B cell (primary cell): ENCODE measurements at regions not wholly inside any gene's neighbourhood (a gene's known extent, or its start where the extent isn't known, plus 50 kb on each side); places are given as distances from the start of the nearest gene placed in this dataset.

ENCODE experiments used
- ATAC-seq: fragments of 200-7000 bp; cut with Tn5 transposase; one replicate; pipeline ENCODE4 v1.10.0; 2021; ENCODE audit warnings: low read depth, mild to moderate bottlenecking, moderate number of reproducible peaks, moderate library complexity
- CTCF ChIA-PET: fragments of 350-600 bp; sonication (Branson Sonifier 250); formaldehyde crosslinking; loops from one replicate; lab custom pipeline; 2021; ENCODE audit warnings: antibody characterized with exemption, inconsistent platforms; lab: Charles Lee
- POLR2A ChIA-PET: fragments of 350-600 bp; sonication (Branson Sonifier 250); formaldehyde crosslinking; loops from one replicate; lab custom pipeline; 2021; ENCODE audit warnings: antibody characterized with exemption; lab: Charles Lee
- DNase-seq: peaks from one replicate; pipeline ENCODE4 v3.0.0; 2013
- H2AFZ ChIP-seq: 2 replicates; pipeline ENCODE4 v1.6.1; 2012; ENCODE audit warnings: mild to moderate bottlenecking, low read depth, low read length; ENCODE audit not compliant: insufficient read depth, poor library complexity, severe bottlenecking
- H3K27ac ChIP-seq, 2 donors: 1 replicate in 1 of 2; 2 replicates in 1 of 2; pipeline ENCODE4 v1.5.1; 2012 to 2013; ENCODE audit warnings: low read length in 2 of 2, mild to moderate bottlenecking in 2 of 2, moderate library complexity in 1 of 2
- H3K27me3 ChIP-seq, 4 experiments: fragments of 200-600 bp in 1 of 4; sonication (generic) in 1 of 4; replicated peaks in 1 of 4; 1 replicate in 2 of 4; 2 replicates in 2 of 4; pipeline versions ENCODE4 v1.6.1 to v1.7.0; 2013 to 2016; ENCODE audit warnings: low read length in 3 of 4, mild to moderate bottlenecking in 2 of 4, mixed read lengths in 1 of 4, moderate library complexity in 1 of 4; ENCODE audit not compliant: insufficient read depth in 4 of 4, control insufficient read depth in 3 of 4; ENCODE audit errors: control extremely low read depth in 1 of 4
- H3K36me3 ChIP-seq, 2 experiments: replicated peaks in 1 of 2; 1 replicate in 1 of 2; 2 replicates in 1 of 2; pipeline versions ENCODE4 v1.6.1 to v1.7.1; 2013; ENCODE audit warnings: low read length in 1 of 2; ENCODE audit not compliant: insufficient read depth in 2 of 2, control insufficient read depth in 1 of 2; ENCODE audit errors: control extremely low read depth in 1 of 2, extremely low read depth in 1 of 2
- H3K4me1 ChIP-seq, 2 donors: fragments of 200-600 bp in 1 of 2; sonication (generic) in 1 of 2; 1 replicate in 1 of 2; 2 replicates in 1 of 2; pipeline versions ENCODE4 v1.5.1 to v1.6.1; 2013 to 2017; ENCODE audit warnings: low read length in 2 of 2; ENCODE audit not compliant: control insufficient read depth in 2 of 2, insufficient read depth in 2 of 2
- H3K4me2 ChIP-seq: replicated peaks from 2 replicates; pipeline ENCODE3; 2012; ENCODE audit warnings: mild to moderate bottlenecking, low read depth, low read length; ENCODE audit not compliant: poor library complexity, severe bottlenecking
- H3K4me3 ChIP-seq, 5 experiments: fragments of 200-600 bp in 1 of 5; sonication (generic) in 1 of 5; 1 replicate in 3 of 5; 2 replicates in 2 of 5; pipeline versions ENCODE4 v1.5.1 to v1.7.0; 2011 to 2016; ENCODE audit warnings: low read length in 4 of 5, mild to moderate bottlenecking in 4 of 5, low read depth in 2 of 5, control low read depth in 1 of 5, moderate library complexity in 1 of 5; ENCODE audit not compliant: insufficient read depth in 1 of 5; ENCODE audit errors: control extremely low read depth in 1 of 5, extremely low read depth in 1 of 5
- H3K79me2 ChIP-seq: fragments of 200-600 bp; sonication (generic); one replicate; pipeline ENCODE4 v1.6.0; 2016; ENCODE audit warnings: low read length; ENCODE audit not compliant: control insufficient read depth, insufficient read depth
- H3K9ac ChIP-seq: fragments of 200-600 bp; sonication (generic); 2 replicates; pipeline ENCODE4 v1.6.1; 2017; ENCODE audit warnings: mild to moderate bottlenecking, low read length, moderate library complexity
- H3K9me3 ChIP-seq, 3 donors: one replicate each; pipeline versions ENCODE4 v1.6.1 to v1.7.1; 2013; ENCODE audit warnings: low read length in 2 of 3; ENCODE audit not compliant: control insufficient read depth in 2 of 3, insufficient read depth in 1 of 3; ENCODE audit errors: control extremely low read depth in 1 of 3
- H4K20me1 ChIP-seq: 2 replicates; pipeline ENCODE4 v1.6.0; 2012; ENCODE audit warnings: mild to moderate bottlenecking, low read length; ENCODE audit not compliant: insufficient read depth, control insufficient read depth, poor library complexity, severe bottlenecking
- H3K27ac Mint-ChIP-seq: one replicate; pipeline ENCODE4 v1.8.0; 2021; ENCODE audit warnings: mixed read lengths
- H3K27me3 Mint-ChIP-seq: one replicate; pipeline ENCODE4 v1.8.0; 2021; ENCODE audit warnings: mixed read lengths
- H3K4me1 Mint-ChIP-seq: one replicate; pipeline ENCODE4 v1.8.0; 2021; ENCODE audit warnings: mixed read lengths
- H3K4me3 Mint-ChIP-seq: one replicate; pipeline ENCODE4 v1.8.0; 2021; ENCODE audit warnings: mixed read lengths
- H3K9me3 Mint-ChIP-seq: one replicate; pipeline ENCODE4 v1.8.0; 2022; ENCODE audit warnings: mixed read lengths; ENCODE audit not compliant: insufficient read depth
- EZH2 ChIP-seq: IDR thresholded peaks from 2 replicates; pipeline ENCODE4 v1.6.1; 2012; ENCODE audit warnings: borderline replicate concordance, low read depth, mild to moderate bottlenecking, moderate library complexity, low read length; ENCODE audit not compliant: insufficient read depth, poor library complexity, severe bottlenecking
- WGBS: methylation state at CpG from one replicate; pipeline ENCODE4 v1.1.5; 2013; ENCODE audit warnings: missing lambda C conversion rate; ENCODE audit not compliant: insufficient coverage; 5-methylcytosine and 5-hydroxymethylcytosine counted together
- intact Hi-C: fragments of 100-400 bp; cut with micrococcal nuclease; formaldehyde crosslinking; loops from one replicate; pipeline ENCODE4 v1.10.0; 2022
- TF ChIP-seq, protein P1 (sequence below): fragments of 200-600 bp; IDR thresholded peaks from one replicate; pipeline ENCODE4 v1.8.0; 2022; ENCODE audit warnings: antibody characterized with exemption, mild to moderate bottlenecking

DNA sequence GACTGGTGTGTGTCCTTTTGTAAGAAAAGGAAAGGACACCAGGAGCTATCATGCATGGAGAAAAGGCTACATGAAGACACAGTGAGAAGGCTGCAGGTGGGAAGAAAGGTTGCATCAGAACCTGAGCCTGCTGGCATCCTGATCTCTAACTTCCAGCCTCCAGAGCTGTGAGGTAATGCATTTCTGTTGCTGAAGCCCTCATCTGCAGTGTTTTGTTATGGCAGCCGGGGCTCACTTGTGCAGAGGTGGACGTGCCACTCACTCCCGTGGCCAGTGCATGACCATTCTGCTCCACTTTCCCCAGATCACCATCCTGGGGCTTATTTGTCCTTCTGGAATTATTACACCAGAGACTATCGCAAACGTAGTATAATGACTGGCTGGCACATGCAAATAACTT is 155.3 kb downstream of the IRS2 start:
- no peaks in the 10 kb centered on the region for H3K79me2 ChIP-seq
- WGBS, result 89% methylated on average over 3 of the region's 5 CpGs
- no peaks in the 10 kb centered on the region for H3K4me1 ChIP-seq
- intact Hi-C loops, result no loop called here
- Mint-ChIP-seq H3K27ac (no peak overlapping the region), H3K9me3 (peaks cover 5% of the 10 kb centered on the region), H3K27me3 (no peaks in the 10 kb centered on the region), H3K4me3 (no peak overlapping the region), H3K4me1 (no peaks in the 10 kb centered on the region)
- CTCF ChIA-PET, result no interaction called here
- no peak overlapping the region for H2AFZ ChIP-seq
- POLR2A ChIA-PET, result no interaction called here
- no peak for TF ChIP-seq EZH2
- TF ChIP-seq, protein P1, sequence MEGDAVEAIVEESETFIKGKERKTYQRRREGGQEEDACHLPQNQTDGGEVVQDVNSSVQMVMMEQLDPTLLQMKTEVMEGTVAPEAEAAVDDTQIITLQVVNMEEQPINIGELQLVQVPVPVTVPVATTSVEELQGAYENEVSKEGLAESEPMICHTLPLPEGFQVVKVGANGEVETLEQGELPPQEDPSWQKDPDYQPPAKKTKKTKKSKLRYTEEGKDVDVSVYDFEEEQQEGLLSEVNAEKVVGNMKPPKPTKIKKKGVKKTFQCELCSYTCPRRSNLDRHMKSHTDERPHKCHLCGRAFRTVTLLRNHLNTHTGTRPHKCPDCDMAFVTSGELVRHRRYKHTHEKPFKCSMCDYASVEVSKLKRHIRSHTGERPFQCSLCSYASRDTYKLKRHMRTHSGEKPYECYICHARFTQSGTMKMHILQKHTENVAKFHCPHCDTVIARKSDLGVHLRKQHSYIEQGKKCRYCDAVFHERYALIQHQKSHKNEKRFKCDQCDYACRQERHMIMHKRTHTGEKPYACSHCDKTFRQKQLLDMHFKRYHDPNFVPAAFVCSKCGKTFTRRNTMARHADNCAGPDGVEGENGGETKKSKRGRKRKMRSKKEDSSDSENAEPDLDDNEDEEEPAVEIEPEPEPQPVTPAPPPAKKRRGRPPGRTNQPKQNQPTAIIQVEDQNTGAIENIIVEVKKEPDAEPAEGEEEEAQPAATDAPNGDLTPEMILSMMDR, result no peak
- ATAC-seq (no peak), DNase-seq (no peak)
- H3K4me2 ChIP-seq, result no peak overlapping the region
- peaks cover 0 to 5% (median 0%) of the 10 kb centered on the region in 3 donors for H3K9me3 ChIP-seq
- H3K27me3 ChIP-seq, result no peaks in the 10 kb centered on the region
- H3K36me3 ChIP-seq, result no peaks in the 10 kb centered on the region
- H4K20me1 ChIP-seq, result no peaks in the 10 kb centered on the region
- H3K9ac ChIP-seq, result no peak overlapping the region
- no peak overlapping the region for H3K4me3 ChIP-seq
- H3K27ac ChIP-seq, result no peak overlapping the region

DNA sequence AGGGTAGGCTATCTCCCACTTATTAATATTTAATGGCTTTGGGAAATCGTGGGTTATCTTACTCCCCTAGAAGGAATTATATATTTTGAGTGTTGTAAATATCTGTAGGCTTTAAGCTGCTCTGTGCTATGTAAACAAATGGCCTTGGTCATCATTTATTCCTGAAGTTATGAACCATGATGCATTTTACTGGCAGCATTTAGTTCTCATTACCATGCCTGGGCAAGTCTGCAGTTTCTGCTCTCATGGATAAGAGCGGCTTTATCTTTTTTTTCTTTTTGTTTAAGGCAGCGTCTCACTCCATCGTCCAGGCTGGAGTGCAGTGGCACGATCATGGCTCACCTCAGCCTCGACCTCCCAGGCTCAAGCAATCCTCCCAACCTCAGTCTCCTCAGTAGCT is 156.1 kb downstream of the IRS2 start:
- H3K4me3 Mint-ChIP-seq, result no peak overlapping the region
- TF ChIP-seq EZH2, result no peak
- TF ChIP-seq, protein P1, result no peak
- no peak overlapping the region for H3K27ac Mint-ChIP-seq
- Histone ChIP-seq H3K9me3 (peaks cover 0 to 5% (median 0%) of the 10 kb centered on the region in 3 donors), H4K20me1 (no peaks in the 10 kb centered on the region), H3K79me2 (no peaks in the 10 kb centered on the region), H3K4me3 (no peak overlapping the region), H3K4me2 (no peak overlapping the region), H3K9ac (no peak overlapping the region), H3K4me1 (no peaks in the 10 kb centered on the region), H3K36me3 (no peaks in the 10 kb centered on the region), H2AFZ (no peak overlapping the region), H3K27me3 (no peaks in the 10 kb centered on the region), H3K27ac (no peak overlapping the region)
- ChIA-PET CTCF (no interaction called here), POLR2A (no interaction called here)
- no peaks in the 10 kb centered on the region for H3K27me3 Mint-ChIP-seq
- DNase-seq (no peak), ATAC-seq (no peak)
- intact Hi-C loops, result no loop called here
- 91% methylated on average over 5 of the region's 6 CpGs for WGBS
- no peaks in the 10 kb centered on the region for H3K4me1 Mint-ChIP-seq
- H3K9me3 Mint-ChIP-seq, result peaks cover 5% of the 10 kb centered on the region
